Astrocyte of the spinal cord (primary cell): ENCODE measurements at regions not wholly inside any gene's neighbourhood (a gene's known extent, or its start where the extent isn't known, plus 50 kb on each side); places are given as distances from the start of the nearest gene placed in this dataset.

Experiments
- DNase-seq: peaks from one replicate; pipeline ENCODE4 v3.0.0; 2011; ENCODE audit warnings: low read depth, low spot score
- H3K4me3 ChIP-seq: 2 replicates; pipeline ENCODE4 v1.5.1; 2011; ENCODE audit warnings: low read depth, mild to moderate bottlenecking, low read length, moderate library complexity
- in situ Hi-C: cut with HindIII; loops from 2 replicates; pipeline ENCODE4 v1.10.0; 2017; ENCODE audit warnings: low sequenced_read_pairs
- TF ChIP-seq, protein P1 (sequence below): IDR thresholded peaks from 2 replicates; pipeline ENCODE4 v1.5.1; 2012; ENCODE audit warnings: low read depth, mild to moderate bottlenecking, low read length, inconsistent platforms

DNA sequence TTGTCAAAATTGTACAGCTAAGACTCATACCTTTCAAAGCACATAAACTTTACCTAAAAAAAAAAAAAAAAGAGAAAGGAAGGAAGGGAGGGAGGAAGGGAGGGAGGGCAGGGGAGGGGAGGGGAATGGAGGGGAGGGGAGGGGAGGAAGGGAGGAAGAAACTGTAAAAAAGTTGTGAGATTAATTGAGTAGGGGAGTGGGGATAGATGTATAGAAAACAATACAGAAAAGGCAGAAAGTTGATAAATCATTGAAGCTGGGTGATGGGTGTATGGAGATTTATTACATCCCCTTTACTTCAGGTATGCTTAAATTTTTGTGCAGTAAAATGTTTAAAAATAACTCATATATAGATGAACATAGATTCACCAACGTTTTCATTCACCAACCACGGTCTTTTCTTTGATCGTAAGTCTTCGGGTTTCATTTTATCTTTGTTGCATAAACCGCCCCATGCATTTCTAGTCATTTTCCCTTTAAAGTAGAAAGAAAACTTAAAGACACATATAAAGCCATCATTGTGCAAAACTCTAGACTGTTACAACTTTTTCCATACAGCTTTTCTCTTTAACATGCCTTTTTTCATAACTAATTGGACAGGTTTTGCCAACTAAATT lies 191.2 kb upstream of the KRR1 start:
- H3K4me3 ChIP-seq, result no peak overlapping the region
- TF ChIP-seq, protein P1, sequence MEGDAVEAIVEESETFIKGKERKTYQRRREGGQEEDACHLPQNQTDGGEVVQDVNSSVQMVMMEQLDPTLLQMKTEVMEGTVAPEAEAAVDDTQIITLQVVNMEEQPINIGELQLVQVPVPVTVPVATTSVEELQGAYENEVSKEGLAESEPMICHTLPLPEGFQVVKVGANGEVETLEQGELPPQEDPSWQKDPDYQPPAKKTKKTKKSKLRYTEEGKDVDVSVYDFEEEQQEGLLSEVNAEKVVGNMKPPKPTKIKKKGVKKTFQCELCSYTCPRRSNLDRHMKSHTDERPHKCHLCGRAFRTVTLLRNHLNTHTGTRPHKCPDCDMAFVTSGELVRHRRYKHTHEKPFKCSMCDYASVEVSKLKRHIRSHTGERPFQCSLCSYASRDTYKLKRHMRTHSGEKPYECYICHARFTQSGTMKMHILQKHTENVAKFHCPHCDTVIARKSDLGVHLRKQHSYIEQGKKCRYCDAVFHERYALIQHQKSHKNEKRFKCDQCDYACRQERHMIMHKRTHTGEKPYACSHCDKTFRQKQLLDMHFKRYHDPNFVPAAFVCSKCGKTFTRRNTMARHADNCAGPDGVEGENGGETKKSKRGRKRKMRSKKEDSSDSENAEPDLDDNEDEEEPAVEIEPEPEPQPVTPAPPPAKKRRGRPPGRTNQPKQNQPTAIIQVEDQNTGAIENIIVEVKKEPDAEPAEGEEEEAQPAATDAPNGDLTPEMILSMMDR, result no peak
- in situ Hi-C loops, result no loop called here
- DNase-seq, result no peak

DNA sequence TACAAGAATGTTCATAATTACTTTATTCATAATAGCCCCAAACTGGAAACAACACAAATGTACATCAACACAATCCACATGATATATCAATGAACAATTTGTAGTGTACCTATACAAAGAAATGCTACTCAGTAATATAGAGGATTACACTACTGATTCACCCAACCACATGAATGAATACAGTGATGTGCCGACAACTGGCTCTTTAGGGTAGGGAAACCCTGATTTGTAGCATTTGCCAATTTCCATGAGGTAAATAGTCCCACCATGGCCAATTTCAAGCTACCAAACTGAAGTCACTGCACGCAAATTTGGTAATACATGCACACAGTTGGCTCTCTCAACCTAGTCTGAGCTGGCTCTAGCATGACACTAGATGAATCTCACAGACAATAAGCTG lies 190.4 kb upstream of the KRR1 start:
- in situ Hi-C loops, result no loop called here
- TF ChIP-seq, protein P1, result no peak
- no peak overlapping the region for H3K4me3 ChIP-seq
- no peak for DNase-seq

DNA sequence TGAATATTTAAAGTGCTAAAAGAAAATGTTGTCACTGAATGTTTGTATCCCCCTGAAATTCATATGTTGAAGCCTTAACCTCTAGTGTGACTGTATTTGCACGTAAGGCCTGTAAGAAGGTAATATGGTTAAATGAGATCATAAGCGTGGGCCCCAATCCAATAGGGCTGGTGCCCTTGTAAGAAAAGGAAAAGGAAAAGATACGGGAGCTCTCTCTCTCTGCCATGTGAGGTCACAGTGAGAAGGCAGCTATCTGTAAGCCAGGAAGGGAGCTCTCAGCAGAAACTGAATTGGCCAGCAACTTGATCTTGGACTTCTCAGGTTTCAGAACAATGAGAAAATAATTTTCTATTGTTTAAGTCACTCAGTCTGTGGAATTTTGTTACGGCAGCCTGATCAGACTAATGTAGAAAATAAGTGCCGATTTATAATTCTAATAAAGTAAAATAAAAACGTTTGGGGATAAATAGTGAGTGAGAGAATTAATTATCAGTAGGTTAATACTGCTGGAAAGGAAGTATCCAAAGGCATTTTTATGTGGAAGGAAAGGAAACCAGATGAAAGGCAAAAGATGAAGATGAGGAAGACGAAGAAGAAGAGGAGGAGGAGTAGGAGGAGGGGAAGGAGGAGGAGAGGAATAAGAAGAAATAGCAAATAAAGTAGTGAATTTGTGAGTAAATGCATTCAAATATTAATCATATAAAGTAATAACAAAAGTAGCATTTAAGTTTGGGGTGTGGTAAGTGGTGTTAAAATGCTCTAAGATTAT lies 188.5 kb upstream of the KRR1 start:
- no peak overlapping the region for H3K4me3 ChIP-seq
- TF ChIP-seq, protein P1, result no peak
- in situ Hi-C loops, result no loop called here
- DNase-seq, result peak; percentile 80

DNA sequence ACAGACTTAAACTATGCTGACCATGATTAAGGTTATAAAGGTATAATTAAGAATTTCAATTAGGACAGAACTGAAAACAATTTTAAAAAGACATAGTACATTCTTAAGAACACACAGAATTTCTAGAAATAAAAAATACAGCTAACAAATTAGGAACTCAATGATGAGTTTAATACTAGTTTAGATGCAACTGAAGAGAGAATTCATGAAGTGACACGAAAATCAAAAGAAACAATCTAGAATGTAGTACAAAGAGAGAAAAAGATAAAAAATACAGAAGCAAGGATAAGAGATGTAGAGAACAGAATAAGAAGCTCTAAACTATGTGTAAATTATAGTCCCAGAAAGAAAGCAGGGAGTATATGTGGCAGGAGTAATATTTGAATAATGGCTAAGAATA lies 187.8 kb upstream of the KRR1 start:
- H3K4me3 ChIP-seq, result no peak overlapping the region
- no peak for DNase-seq
- in situ Hi-C loops, result no loop called here
- TF ChIP-seq, protein P1, result no peak

DNA sequence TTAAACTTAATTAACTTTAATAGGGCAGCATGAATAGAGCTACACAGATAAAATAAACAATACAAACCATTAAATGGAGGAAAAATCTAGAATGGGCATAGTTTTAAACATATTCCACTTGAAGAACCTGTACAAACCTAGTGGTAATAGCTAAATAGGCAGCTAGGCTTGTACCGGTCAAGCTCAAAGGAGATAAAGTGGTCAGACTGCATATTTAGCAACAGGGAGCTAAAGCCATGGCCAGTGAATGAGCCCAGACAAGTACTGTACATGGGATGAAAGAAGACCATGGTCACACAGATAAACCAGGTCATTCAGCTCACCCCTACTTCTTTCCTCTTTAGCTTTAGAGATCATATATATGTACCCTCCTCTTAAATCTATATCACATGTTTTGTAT lies 186.6 kb upstream of the KRR1 start:
- TF ChIP-seq, protein P1, result no peak

DNA sequence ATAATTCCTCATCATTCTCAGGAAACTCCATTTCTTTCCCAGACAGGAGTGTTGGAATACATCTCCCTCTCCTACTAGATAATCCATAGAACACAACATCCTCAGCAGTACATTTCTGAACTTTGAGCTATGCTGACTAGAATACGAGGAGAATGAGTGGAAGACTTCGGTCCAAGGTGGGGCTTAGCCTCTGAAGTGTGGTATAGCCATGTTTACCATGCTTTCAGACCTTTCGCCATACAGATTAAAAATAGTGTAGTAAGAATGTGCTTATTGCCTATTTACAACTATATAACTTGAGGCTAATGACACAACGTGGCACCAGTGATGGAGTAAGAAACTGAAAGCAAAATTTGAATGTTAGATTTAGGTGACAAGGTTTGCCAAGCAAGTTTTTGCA lies 184.5 kb upstream of the KRR1 start:
- TF ChIP-seq, protein P1, result no peak
- DNase-seq, result no peak
- in situ Hi-C loops, result no loop called here
- H3K4me3 ChIP-seq, result no peak overlapping the region

More for the DNA sequence above, 186.6 kb upstream of the KRR1 start:
- in situ Hi-C loops, result no loop called here
- H3K4me3 ChIP-seq, result no peak overlapping the region
- no peak for DNase-seq
